ENCODE measurements at regions not wholly inside any gene's neighbourhood (a gene's known extent, or its start where the extent isn't known, plus 50 kb on each side); places are given as distances from the start of the nearest gene placed in this dataset.

DNA sequence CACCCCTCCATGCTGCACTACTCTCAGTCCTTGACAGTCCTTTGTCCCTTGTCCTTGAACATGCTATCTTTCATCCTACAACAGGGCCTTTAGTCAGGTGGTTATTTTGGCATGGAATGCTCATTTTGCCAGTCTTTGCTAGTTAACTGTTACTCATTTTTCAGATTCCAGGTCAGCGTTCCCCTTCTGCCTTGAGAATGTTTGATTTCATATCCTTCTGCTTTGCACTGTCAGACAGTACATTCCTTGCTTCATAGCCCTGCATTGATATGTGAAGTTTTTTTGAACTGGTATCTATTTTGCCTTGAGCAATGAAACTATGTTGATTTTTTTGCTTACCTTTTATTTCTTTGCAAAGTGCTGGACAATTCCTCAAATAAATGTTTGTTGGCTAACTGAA, 638.2 kb upstream of the SEMA6A start:
- TF ChIP-seq, protein P1, sequence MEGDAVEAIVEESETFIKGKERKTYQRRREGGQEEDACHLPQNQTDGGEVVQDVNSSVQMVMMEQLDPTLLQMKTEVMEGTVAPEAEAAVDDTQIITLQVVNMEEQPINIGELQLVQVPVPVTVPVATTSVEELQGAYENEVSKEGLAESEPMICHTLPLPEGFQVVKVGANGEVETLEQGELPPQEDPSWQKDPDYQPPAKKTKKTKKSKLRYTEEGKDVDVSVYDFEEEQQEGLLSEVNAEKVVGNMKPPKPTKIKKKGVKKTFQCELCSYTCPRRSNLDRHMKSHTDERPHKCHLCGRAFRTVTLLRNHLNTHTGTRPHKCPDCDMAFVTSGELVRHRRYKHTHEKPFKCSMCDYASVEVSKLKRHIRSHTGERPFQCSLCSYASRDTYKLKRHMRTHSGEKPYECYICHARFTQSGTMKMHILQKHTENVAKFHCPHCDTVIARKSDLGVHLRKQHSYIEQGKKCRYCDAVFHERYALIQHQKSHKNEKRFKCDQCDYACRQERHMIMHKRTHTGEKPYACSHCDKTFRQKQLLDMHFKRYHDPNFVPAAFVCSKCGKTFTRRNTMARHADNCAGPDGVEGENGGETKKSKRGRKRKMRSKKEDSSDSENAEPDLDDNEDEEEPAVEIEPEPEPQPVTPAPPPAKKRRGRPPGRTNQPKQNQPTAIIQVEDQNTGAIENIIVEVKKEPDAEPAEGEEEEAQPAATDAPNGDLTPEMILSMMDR (IDR thresholded peaks at IDR 0.05; ENCODE audit: low read depth, low read length): no peak
- no peak for TF ChIP-seq EZH2phosphoT487 (IDR thresholded peaks at IDR 0.05; ENCODE audit: low read depth)

Data from OCI-LY3 (cell line).